B cell (primary cell): ENCODE measurements at regions not wholly inside any gene's neighbourhood (a gene's known extent, or its start where the extent isn't known, plus 50 kb on each side); places are given as distances from the start of the nearest gene placed in this dataset.

ENCODE experiments used
- ATAC-seq: fragments of 200-7000 bp; cut with Tn5 transposase; one replicate; pipeline ENCODE4 v1.10.0; 2021; ENCODE audit warnings: low read depth, mild to moderate bottlenecking, moderate number of reproducible peaks, moderate library complexity
- CTCF ChIA-PET: fragments of 350-600 bp; sonication (Branson Sonifier 250); formaldehyde crosslinking; loops from one replicate; lab custom pipeline; 2021; ENCODE audit warnings: antibody characterized with exemption, inconsistent platforms; lab: Charles Lee
- POLR2A ChIA-PET: fragments of 350-600 bp; sonication (Branson Sonifier 250); formaldehyde crosslinking; loops from one replicate; lab custom pipeline; 2021; ENCODE audit warnings: antibody characterized with exemption; lab: Charles Lee
- DNase-seq: peaks from one replicate; pipeline ENCODE4 v3.0.0; 2013
- H2AFZ ChIP-seq: 2 replicates; pipeline ENCODE4 v1.6.1; 2012; ENCODE audit warnings: mild to moderate bottlenecking, low read depth, low read length; ENCODE audit not compliant: insufficient read depth, poor library complexity, severe bottlenecking
- H3K27ac ChIP-seq, 2 donors: 1 replicate in 1 of 2; 2 replicates in 1 of 2; pipeline ENCODE4 v1.5.1; 2012 to 2013; ENCODE audit warnings: low read length in 2 of 2, mild to moderate bottlenecking in 2 of 2, moderate library complexity in 1 of 2
- H3K27me3 ChIP-seq, 4 experiments: fragments of 200-600 bp in 1 of 4; sonication (generic) in 1 of 4; replicated peaks in 1 of 4; 1 replicate in 2 of 4; 2 replicates in 2 of 4; pipeline versions ENCODE4 v1.6.1 to v1.7.0; 2013 to 2016; ENCODE audit warnings: low read length in 3 of 4, mild to moderate bottlenecking in 2 of 4, mixed read lengths in 1 of 4, moderate library complexity in 1 of 4; ENCODE audit not compliant: insufficient read depth in 4 of 4, control insufficient read depth in 3 of 4; ENCODE audit errors: control extremely low read depth in 1 of 4
- H3K36me3 ChIP-seq, 2 experiments: replicated peaks in 1 of 2; 1 replicate in 1 of 2; 2 replicates in 1 of 2; pipeline versions ENCODE4 v1.6.1 to v1.7.1; 2013; ENCODE audit warnings: low read length in 1 of 2; ENCODE audit not compliant: insufficient read depth in 2 of 2, control insufficient read depth in 1 of 2; ENCODE audit errors: control extremely low read depth in 1 of 2, extremely low read depth in 1 of 2
- H3K4me1 ChIP-seq, 2 donors: fragments of 200-600 bp in 1 of 2; sonication (generic) in 1 of 2; 1 replicate in 1 of 2; 2 replicates in 1 of 2; pipeline versions ENCODE4 v1.5.1 to v1.6.1; 2013 to 2017; ENCODE audit warnings: low read length in 2 of 2; ENCODE audit not compliant: control insufficient read depth in 2 of 2, insufficient read depth in 2 of 2
- H3K4me2 ChIP-seq: replicated peaks from 2 replicates; pipeline ENCODE3; 2012; ENCODE audit warnings: mild to moderate bottlenecking, low read depth, low read length; ENCODE audit not compliant: poor library complexity, severe bottlenecking
- H3K4me3 ChIP-seq, 5 experiments: fragments of 200-600 bp in 1 of 5; sonication (generic) in 1 of 5; 1 replicate in 3 of 5; 2 replicates in 2 of 5; pipeline versions ENCODE4 v1.5.1 to v1.7.0; 2011 to 2016; ENCODE audit warnings: low read length in 4 of 5, mild to moderate bottlenecking in 4 of 5, low read depth in 2 of 5, control low read depth in 1 of 5, moderate library complexity in 1 of 5; ENCODE audit not compliant: insufficient read depth in 1 of 5; ENCODE audit errors: control extremely low read depth in 1 of 5, extremely low read depth in 1 of 5
- H3K79me2 ChIP-seq: fragments of 200-600 bp; sonication (generic); one replicate; pipeline ENCODE4 v1.6.0; 2016; ENCODE audit warnings: low read length; ENCODE audit not compliant: control insufficient read depth, insufficient read depth
- H3K9ac ChIP-seq: fragments of 200-600 bp; sonication (generic); 2 replicates; pipeline ENCODE4 v1.6.1; 2017; ENCODE audit warnings: mild to moderate bottlenecking, low read length, moderate library complexity
- H3K9me3 ChIP-seq, 3 donors: one replicate each; pipeline versions ENCODE4 v1.6.1 to v1.7.1; 2013; ENCODE audit warnings: low read length in 2 of 3; ENCODE audit not compliant: control insufficient read depth in 2 of 3, insufficient read depth in 1 of 3; ENCODE audit errors: control extremely low read depth in 1 of 3
- H4K20me1 ChIP-seq: 2 replicates; pipeline ENCODE4 v1.6.0; 2012; ENCODE audit warnings: mild to moderate bottlenecking, low read length; ENCODE audit not compliant: insufficient read depth, control insufficient read depth, poor library complexity, severe bottlenecking
- H3K27ac Mint-ChIP-seq: one replicate; pipeline ENCODE4 v1.8.0; 2021; ENCODE audit warnings: mixed read lengths
- H3K27me3 Mint-ChIP-seq: one replicate; pipeline ENCODE4 v1.8.0; 2021; ENCODE audit warnings: mixed read lengths
- H3K4me1 Mint-ChIP-seq: one replicate; pipeline ENCODE4 v1.8.0; 2021; ENCODE audit warnings: mixed read lengths
- H3K4me3 Mint-ChIP-seq: one replicate; pipeline ENCODE4 v1.8.0; 2021; ENCODE audit warnings: mixed read lengths
- H3K9me3 Mint-ChIP-seq: one replicate; pipeline ENCODE4 v1.8.0; 2022; ENCODE audit warnings: mixed read lengths; ENCODE audit not compliant: insufficient read depth
- EZH2 ChIP-seq: IDR thresholded peaks from 2 replicates; pipeline ENCODE4 v1.6.1; 2012; ENCODE audit warnings: borderline replicate concordance, low read depth, mild to moderate bottlenecking, moderate library complexity, low read length; ENCODE audit not compliant: insufficient read depth, poor library complexity, severe bottlenecking
- WGBS: methylation state at CpG from one replicate; pipeline ENCODE4 v1.1.5; 2013; ENCODE audit warnings: missing lambda C conversion rate; ENCODE audit not compliant: insufficient coverage; 5-methylcytosine and 5-hydroxymethylcytosine counted together
- intact Hi-C: fragments of 100-400 bp; cut with micrococcal nuclease; formaldehyde crosslinking; loops from one replicate; pipeline ENCODE4 v1.10.0; 2022
- TF ChIP-seq, protein P1 (sequence below): fragments of 200-600 bp; IDR thresholded peaks from one replicate; pipeline ENCODE4 v1.8.0; 2022; ENCODE audit warnings: antibody characterized with exemption, mild to moderate bottlenecking

GRCh38 chr21:17231124-17231523 lies 281.7 kb upstream of the CXADR start:
- ChIA-PET CTCF (no interaction called here), POLR2A (no interaction called here)
- no peaks in the 10 kb centered on the region for H3K27me3 ChIP-seq
- no peaks in the 10 kb centered on the region for H3K79me2 ChIP-seq
- intact Hi-C loops: no loop called here
- H3K4me1 Mint-ChIP-seq: no peaks in the 10 kb centered on the region
- H3K27ac ChIP-seq: no peak overlapping the region
- TF ChIP-seq EZH2: no peak
- TF ChIP-seq, protein P1, sequence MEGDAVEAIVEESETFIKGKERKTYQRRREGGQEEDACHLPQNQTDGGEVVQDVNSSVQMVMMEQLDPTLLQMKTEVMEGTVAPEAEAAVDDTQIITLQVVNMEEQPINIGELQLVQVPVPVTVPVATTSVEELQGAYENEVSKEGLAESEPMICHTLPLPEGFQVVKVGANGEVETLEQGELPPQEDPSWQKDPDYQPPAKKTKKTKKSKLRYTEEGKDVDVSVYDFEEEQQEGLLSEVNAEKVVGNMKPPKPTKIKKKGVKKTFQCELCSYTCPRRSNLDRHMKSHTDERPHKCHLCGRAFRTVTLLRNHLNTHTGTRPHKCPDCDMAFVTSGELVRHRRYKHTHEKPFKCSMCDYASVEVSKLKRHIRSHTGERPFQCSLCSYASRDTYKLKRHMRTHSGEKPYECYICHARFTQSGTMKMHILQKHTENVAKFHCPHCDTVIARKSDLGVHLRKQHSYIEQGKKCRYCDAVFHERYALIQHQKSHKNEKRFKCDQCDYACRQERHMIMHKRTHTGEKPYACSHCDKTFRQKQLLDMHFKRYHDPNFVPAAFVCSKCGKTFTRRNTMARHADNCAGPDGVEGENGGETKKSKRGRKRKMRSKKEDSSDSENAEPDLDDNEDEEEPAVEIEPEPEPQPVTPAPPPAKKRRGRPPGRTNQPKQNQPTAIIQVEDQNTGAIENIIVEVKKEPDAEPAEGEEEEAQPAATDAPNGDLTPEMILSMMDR: no peak
- no peak for DNase-seq
- no peak overlapping the region for H3K27ac Mint-ChIP-seq
- peaks cover 0 to 2% (median 0%) of the 10 kb centered on the region in 3 donors for H3K9me3 ChIP-seq
- H3K4me1 ChIP-seq: no peaks in the 10 kb centered on the region
- no peak overlapping the region for H2AFZ ChIP-seq
- no peaks in the 10 kb centered on the region for H4K20me1 ChIP-seq
- peaks cover 14% of the 10 kb centered on the region for H3K9me3 Mint-ChIP-seq
- no CpG with 5 or more reads among the region's 2 CpGs for WGBS
- no peak overlapping the region for H3K4me3 ChIP-seq
- no peak overlapping the region for H3K9ac ChIP-seq
- no peaks in the 10 kb centered on the region for H3K27me3 Mint-ChIP-seq
- H3K4me3 Mint-ChIP-seq: no peak overlapping the region
- H3K36me3 ChIP-seq: no peaks in the 10 kb centered on the region
- no peak for ATAC-seq
- H3K4me2 ChIP-seq: no peak overlapping the region

- WGBS: no CpG with 5 or more reads among the region's 3 CpGs
- Histone ChIP-seq H4K20me1 (no peaks in the 10 kb centered on the region), H3K9me3 (peaks cover 0 to 2% (median 0%) of the 10 kb centered on the region in 3 donors), H2AFZ (no peak overlapping the region), H3K4me2 (no peak overlapping the region), H3K27me3 (no peaks in the 10 kb centered on the region), H3K4me3 (no peak overlapping the region), H3K9ac (no peak overlapping the region), H3K27ac (no peak overlapping the region), H3K79me2 (no peaks in the 10 kb centered on the region), H3K4me1 (no peaks in the 10 kb centered on the region), H3K36me3 (no peaks in the 10 kb centered on the region)
- ATAC-seq (no peak), DNase-seq (no peak)
- H3K27ac Mint-ChIP-seq: no peak overlapping the region
- no peaks in the 10 kb centered on the region for H3K27me3 Mint-ChIP-seq
- no peaks in the 10 kb centered on the region for H3K4me1 Mint-ChIP-seq
- POLR2A ChIA-PET: no interaction called here
- no peak overlapping the region for H3K4me3 Mint-ChIP-seq
- H3K9me3 Mint-ChIP-seq: peaks cover 14% of the 10 kb centered on the region
- CTCF ChIA-PET: no interaction called here
- intact Hi-C loops: no loop called here
- TF ChIP-seq, protein P1: no peak
- TF ChIP-seq EZH2: no peak
These were observed 281.1 kb upstream of the CXADR start for GRCh38 chr21:17231771-17232170.
